ENCODE measurements at regions not wholly inside any gene's neighbourhood (a gene's known extent, or its start where the extent isn't known, plus 50 kb on each side); places are given as distances from the start of the nearest gene placed in this dataset.
"Not testable (repeated sequence)": the region's sequence is repeated elsewhere in the genome, so short reads cannot be mapped to it uniquely, and the experiment has no call there.

- DNase-seq (ENCODE audit: low read depth) = no peak
Observed at GRCh38 chr5:111635151-111635902, 121.7 kb downstream of the NREP start.

DNA sequence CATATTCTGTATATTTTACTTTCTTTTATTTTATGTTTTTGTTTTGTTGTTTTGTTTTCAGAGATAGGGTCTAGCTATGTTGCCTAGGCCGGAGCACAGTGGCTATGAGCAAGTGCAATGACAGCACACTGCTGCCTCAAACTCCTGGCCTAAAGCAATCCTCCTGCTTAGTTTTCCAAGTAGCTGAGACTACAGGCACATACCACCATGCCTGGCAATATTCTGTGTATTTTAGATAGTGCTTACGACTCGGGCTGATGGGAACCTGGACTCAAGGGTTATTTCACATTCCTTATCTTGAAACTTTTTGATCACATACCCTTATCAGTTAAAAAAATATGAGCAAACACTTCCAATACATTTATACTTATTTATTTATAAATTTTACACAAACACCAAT is 119.0 kb upstream of the STARD4 start:
- DNase-seq (ENCODE audit: low read depth) = no peak

DNA sequence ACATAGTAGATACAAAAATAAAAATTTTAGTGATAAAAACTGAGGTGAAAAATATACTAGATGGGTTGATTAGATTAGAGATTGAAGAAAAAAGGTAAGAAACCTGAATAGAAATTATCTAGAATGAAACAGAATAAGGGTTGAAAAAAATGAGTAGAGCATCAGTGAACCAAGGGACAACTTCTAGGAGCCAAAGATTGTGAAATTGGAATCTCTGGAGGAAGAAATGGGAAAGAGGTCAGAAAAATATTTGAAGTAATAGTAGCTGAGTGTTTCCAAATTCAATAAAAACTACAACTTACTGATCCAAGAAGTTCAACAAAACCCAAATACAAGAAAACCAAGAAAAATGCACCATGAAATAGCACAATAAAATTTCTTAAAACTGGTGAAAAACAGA is 116.6 kb upstream of the STARD4 start:
- peak; percentile 27 for DNase-seq (ENCODE audit: low read depth)

DNA sequence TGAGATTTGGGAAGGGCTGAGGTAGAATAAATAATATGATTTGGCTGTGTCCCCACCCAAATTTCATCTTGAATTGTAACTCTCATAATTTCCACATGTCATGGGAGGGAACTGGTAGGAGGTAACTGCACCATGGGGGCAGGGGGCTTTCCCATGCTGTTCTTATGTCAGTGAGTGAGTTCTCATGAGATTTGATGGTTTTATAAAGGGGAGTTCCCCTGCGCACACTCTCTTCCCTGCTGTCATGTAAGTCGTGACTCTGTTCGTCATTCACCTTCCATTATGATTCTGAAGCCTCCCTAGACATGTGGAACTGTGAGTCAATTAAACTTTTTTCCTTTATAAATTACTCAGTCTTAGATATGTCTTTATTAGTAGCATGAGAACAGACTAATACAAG is 115.5 kb upstream of the STARD4 start:
- no peak for DNase-seq (ENCODE audit: low read depth)

DNA sequence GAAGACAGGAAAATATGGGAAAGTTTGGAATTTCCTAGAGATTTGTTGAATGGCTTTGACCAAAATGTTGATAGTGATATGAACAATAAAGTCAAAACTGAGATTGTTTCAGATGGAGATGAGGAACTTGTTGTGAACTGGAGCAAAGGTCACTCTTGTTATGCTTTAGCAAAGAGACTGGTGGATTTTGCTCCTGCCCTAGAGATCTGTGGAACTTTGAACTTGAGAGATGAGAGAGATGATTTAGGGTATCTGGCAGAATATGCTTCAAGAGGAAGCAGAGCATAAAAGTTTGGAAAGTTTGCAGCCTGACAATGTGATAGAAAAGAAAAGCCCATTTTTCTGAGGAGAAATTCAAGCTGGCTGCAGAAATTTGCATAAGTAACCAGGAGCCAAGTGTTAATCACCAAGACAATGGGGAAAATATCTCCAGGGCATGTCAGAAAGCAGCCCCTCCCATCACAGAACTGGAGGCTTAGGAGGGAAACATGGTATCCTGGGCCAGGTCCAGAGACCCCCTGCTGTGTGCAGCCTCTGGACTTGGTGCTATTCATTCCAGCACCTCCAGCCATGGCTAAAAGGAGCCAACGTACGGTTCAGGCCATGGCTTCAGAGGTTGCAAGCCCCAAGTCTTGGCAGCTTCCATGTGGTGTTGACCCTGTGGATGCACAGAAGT is 114.3 kb upstream of the STARD4 start:
- no peak for DNase-seq (ENCODE audit: low read depth)

DNA sequence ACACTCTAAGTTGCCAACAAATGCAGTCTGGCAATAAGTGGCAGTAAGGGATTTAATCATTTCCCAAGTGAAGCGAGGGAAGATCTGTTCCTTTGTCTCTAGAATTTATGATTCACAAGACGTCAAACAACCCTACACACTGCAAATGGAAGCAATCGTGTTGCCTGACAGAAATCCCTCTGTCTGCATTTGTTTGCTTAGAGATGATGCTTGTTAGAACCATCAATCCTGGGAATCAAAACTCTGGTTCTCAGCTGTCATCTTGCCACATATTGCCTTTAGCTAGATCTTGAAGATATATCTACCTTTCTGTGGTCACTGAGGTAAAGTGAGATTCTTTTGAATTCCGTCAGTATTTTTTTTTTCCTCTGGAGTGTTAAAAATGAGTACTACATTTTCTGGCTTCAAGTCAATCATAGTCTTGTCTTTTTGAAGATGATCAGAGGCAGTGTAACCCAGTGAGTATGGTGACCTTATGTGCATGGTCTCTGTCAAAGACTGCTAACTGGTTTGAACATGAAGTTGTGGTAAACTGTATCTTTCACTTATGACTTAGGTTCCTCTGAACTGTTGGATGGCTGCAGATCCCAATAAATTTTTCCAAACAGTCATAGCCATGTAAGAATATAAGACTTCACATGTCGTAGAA is 106.4 kb upstream of the STARD4 start:
- DNase-seq (ENCODE audit: low read depth) = peak; percentile 17

DNA sequence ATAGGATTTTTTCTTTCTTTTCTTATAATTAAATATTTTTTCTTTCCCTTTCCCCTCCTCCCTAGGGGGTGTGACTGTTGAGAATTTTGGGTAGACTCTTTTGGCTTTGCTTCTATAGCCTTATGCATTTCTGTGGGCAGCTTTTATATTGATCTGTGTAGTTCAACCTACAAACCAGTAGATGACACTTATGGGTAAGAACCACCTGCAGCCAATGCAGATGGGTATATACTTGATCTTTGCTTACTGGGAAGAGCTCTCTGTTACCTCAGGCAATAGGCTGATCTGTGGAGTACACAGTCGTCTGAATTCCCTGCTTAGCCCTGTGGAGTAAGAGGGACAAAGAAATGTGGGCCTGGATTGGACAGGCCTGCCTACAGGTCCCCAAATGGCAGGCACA is 102.7 kb upstream of the STARD4 start:
- DNase-seq (ENCODE audit: low read depth) = no peak

GRCh38 chr5:111612013-111612630 is 99.8 kb upstream of the STARD4 start:
- DNase-seq (ENCODE audit: low read depth) = not testable (repeated sequence)

- peak; percentile 50 for DNase-seq (ENCODE audit: low read depth)
Observed at GRCh38 chr5:111606194-111606593, 93.9 kb upstream of the STARD4 start.

DNA sequence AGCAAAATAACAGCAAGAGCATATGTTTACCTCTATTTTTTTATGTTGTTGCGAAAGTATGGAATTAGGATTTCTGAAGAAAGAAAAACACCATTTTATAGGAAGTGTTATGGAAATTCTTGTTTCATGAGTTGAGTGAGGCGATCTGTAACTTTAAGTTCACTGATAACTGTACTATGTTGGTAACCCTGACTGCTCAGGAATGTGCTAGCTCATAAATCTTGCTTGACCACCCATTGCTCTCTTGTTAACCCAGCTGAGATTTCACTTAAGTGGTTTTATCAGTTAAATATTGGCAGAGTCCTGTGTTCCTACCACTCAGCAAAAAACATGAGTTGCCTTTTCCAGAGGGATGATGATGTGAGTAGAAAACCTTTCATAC is 91.1 kb upstream of the STARD4 start:
- DNase-seq (ENCODE audit: low read depth) = peak; percentile 96

DNA sequence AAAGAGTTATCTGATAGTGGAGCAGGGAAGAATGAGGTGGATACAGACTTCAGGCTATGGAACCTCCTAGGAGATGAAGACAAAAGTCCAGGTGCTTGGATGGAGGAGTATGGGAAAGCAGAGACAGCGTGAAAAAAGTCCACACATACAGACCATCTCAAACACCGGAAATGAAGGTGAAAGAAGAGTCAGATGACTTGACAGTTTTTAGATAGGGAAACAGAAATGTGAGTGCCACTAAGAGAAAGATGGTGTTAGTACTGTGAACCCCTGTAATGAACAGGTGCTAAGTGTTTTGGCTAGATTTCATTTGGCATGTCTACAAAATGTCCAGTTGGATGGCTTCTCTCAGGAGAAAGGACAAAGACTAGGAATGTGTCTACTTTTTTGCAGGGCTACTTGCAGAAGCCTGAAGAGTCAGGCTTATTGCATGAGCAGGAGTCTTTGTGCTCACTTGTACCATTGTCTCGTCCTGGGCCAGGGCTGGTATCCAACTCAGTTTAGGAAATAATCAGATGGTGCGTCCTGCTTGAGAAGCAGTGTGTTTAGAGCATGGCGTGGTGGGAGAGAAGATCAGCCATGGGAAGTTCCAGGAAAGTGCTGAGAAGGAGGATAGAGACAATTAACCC is 90.6 kb upstream of the STARD4 start:
- DNase-seq (ENCODE audit: low read depth) = no peak

- no peak for DNase-seq (ENCODE audit: low read depth)
Observed at GRCh38 chr5:111598996-111599395, 86.7 kb upstream of the STARD4 start.

GRCh38 chr5:111597491-111597890 is 85.2 kb upstream of the STARD4 start:
- no peak for DNase-seq (ENCODE audit: low read depth)

- no peak for DNase-seq (ENCODE audit: low read depth)
Observed at GRCh38 chr5:111596705-111597104, 84.4 kb upstream of the STARD4 start.

- DNase-seq (ENCODE audit: low read depth) = no peak
Observed at GRCh38 chr5:111595425-111595824, 83.1 kb upstream of the STARD4 start.

GRCh38 chr5:111589316-111589715 is 77.0 kb upstream of the STARD4 start:
- DNase-seq (ENCODE audit: low read depth) = peak; percentile 37

DNA sequence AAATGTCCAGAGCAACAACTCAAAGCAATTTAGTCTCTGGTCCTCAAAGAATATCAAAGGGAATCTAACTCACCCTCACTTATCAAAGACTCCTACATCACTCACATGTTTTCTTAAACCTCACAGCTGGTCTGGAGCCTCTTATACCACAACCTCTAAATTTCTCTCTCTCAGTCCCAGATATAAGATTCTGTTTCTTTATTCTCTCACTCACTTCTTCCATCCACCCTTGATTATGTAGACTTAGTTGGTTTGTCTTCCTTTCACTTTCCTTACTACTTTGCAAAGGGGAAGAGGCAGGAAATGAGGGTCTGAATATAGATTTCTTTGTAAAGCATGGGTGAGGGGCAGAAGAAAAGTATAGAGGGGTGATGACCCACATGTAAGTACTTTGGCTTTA is 75.4 kb upstream of the STARD4 start:
- DNase-seq (ENCODE audit: low read depth) = no peak

DNA sequence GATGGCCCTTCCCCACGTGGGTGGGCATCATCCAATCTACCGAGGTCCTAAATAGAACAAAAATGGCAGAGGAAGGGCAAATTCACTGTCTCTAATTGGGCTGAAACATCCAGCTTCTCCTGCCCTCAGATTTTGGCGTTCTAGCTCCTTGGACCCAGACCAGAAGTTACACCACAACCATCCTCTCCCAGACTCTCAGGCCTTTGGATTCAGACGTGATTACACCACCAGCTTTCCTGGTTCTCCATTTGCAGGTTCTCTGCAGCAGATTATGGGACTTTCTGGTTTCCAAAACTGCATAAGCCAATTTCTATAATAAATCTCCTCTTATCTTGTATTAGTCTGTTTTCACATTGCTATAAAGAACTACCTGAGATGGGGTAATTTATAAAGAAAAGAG is 73.6 kb upstream of the STARD4 start:
- peak; percentile 55 for DNase-seq (ENCODE audit: low read depth)

DNA sequence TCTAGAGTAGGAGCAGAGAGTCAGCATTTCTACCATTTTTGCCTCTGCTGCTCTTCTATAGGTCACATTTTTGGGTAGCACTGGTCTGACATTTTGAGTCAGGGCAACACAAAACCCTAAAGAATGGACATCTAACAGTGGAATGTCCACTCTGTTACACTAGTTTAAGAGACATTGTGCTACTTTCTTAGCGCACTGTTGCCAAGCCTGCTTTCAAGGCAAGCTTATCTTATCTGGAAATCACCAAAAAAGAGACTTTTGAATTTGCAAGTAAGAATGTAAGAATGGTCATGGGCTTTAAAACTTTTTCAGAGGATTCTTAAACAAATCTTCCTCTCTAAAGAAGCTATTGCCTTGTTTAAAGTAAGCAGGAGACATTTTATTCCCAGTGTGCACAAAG is 73.0 kb upstream of the STARD4 start:
- peak; percentile 44 for DNase-seq (ENCODE audit: low read depth)

GRCh38 chr5:111584651-111585050 is 72.3 kb upstream of the STARD4 start:
- peak; percentile 95 for DNase-seq (ENCODE audit: low read depth)

GRCh38 chr5:111583758-111584203 is 71.4 kb upstream of the STARD4 start:
- peak; percentile 87 for DNase-seq (ENCODE audit: low read depth)

- peak; percentile 99 for DNase-seq (ENCODE audit: low read depth)
Observed at GRCh38 chr5:111582993-111583601, 70.8 kb upstream of the STARD4 start.
